ENCODE measurements at regions not wholly inside any gene's neighbourhood (a gene's known extent, or its start where the extent isn't known, plus 50 kb on each side); places are given as distances from the start of the nearest gene placed in this dataset.

DNA sequence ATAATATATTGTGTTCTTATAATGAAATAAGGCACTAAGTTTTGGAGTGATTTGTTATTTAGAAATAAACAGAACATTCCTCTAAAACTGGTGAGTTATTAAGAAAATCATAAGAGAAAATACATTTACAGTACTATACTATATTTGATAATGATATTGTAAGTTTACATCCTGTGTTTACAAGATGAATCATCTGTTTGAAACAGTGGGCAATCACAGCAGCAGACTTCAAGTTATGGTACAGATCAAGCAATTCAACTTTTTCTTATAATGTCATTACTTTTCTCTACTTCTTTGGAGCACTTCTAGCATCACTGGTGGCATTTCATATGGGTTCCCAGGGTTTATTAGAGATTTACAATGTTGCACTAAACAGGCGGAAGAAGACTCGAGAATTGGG lies 86.5 kb upstream of the BRINP3 start:
- TF ChIP-seq ZNF274 (IDR thresholded peaks at IDR 0.05; ENCODE audit: low read depth, low read length) (no peak), YY1 (IDR thresholded peaks at IDR 0.05; ENCODE audit: insufficient read depth, insufficient read length) (no peak)

All from NT2/D1 (cell line).